Suprapubic skin (tissue), 4 donors: ENCODE measurements at regions not wholly inside any gene's neighbourhood (a gene's known extent, or its start where the extent isn't known, plus 50 kb on each side); places are given as distances from the start of the nearest gene placed in this dataset.

ENCODE experiments used
- DNase-seq, 2 donors: peaks; one replicate each; pipeline ENCODE4 v3.0.0-alpha.2; 2019; ENCODE audit warnings: low spot score in 2 of 2
- H3K27ac ChIP-seq: fragments of 200-600 bp; sonication (generic); one replicate; pipeline ENCODE4 v1.5.1; 2019
- H3K27me3 ChIP-seq: fragments of 200-600 bp; sonication (generic); one replicate; pipeline ENCODE4 v1.5.1; 2019
- H3K36me3 ChIP-seq: fragments of 200-600 bp; sonication (generic); one replicate; pipeline ENCODE4 v1.5.1; 2019
- H3K4me1 ChIP-seq: fragments of 200-600 bp; sonication (generic); one replicate; pipeline ENCODE4 v1.5.1; 2019
- H3K4me3 ChIP-seq: fragments of 200-600 bp; sonication (generic); one replicate; pipeline ENCODE4 v1.5.1; 2019; ENCODE audit warnings: mild to moderate bottlenecking
- H3K9me3 ChIP-seq: fragments of 200-600 bp; sonication (generic); one replicate; pipeline ENCODE4 v1.5.1; 2019
- EP300 ChIP-seq: sonication (generic); formaldehyde crosslinking; IDR thresholded peaks from one replicate; pipeline ENCODE4 v1.6.1; 2017; ENCODE audit warnings: antibody characterized with exemption
- POLR2A ChIP-seq, 2 donors: fragments of 450-650 bp; IDR thresholded peaks; one replicate each; pipeline ENCODE4 v1.6.1; 2017; ENCODE audit warnings: antibody characterized with exemption in 2 of 2, mild to moderate bottlenecking in 2 of 2, moderate library complexity in 2 of 2
- POLR2AphosphoS5 ChIP-seq, 3 donors: sonication (generic); formaldehyde crosslinking; IDR thresholded peaks; one replicate each; pipeline ENCODE4 v1.6.1; 2017; ENCODE audit warnings: antibody characterized with exemption in 3 of 3
- WGBS: methylation state at CpG from one replicate; pipeline ENCODE4 v1.1.5; 2018; 5-methylcytosine and 5-hydroxymethylcytosine counted together
- TF ChIP-seq, protein P1 (sequence below), 2 donors: fragments of 200-600 bp in 1 of 2; fragments of 450-650 bp in 1 of 2; sonication (generic) in 1 of 2; IDR thresholded peaks; one replicate each; pipeline ENCODE4 v1.5.1; 2016 to 2019; ENCODE audit warnings: antibody characterized with exemption in 2 of 2, mild to moderate bottlenecking in 1 of 2, moderate library complexity in 1 of 2

DNA sequence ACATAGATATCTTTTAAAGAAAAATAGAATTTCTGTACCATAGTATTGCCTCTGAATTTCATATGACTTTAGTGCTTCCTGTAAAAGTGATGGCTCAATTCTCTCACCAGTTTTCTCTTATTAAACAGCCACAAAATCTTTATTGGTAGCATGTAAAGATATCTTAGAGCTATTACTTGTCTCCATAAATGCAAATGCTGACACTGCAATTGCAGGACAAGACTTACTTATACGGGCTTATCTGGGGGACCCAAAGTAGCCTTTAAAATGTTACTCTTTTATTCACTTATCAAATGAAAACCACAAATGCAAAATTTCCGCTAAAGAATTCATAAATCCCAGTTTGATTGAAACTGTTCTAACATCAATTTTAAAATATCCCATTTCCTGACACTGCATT lies 287.1 kb upstream of the SPTLC3 start:
- H3K4me1 ChIP-seq = no peaks in the 10 kb centered on the region
- WGBS = 48% methylated on average over 2 of the region's 2 CpGs

DNA sequence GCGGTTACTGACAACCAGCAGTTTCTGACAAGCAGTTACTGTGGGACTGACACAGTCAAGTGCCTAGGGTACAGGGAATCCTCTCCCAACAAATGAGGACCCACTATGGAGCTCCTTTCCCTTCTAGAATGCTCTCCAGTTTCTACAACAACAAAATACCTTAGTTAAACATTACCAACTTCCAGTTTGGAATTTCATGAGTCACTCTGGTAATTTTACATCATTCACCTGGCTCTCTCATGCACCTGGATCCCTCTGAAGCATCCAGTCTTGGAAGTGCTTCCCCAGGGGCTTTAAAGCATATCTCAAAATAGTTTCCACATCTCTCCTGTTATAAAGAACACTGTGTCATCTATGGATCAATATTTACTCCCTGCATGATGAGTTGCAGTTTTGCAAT lies 286.7 kb upstream of the SPTLC3 start:
- Histone ChIP-seq H3K9me3 (no peaks in the 10 kb centered on the region), H3K4me1 (no peaks in the 10 kb centered on the region), H3K4me3 (no peak overlapping the region), H3K27ac (no peak overlapping the region), H3K36me3 (no peaks in the 10 kb centered on the region), H3K27me3 (no peaks in the 10 kb centered on the region)
- no peak for DNase-seq
- TF ChIP-seq POLR2AphosphoS5 (IDR thresholded peaks at IDR 0.05) (no peak), POLR2A (IDR thresholded peaks at IDR 0.05) (no peak), EP300 (no peak)
- TF ChIP-seq, protein P1, sequence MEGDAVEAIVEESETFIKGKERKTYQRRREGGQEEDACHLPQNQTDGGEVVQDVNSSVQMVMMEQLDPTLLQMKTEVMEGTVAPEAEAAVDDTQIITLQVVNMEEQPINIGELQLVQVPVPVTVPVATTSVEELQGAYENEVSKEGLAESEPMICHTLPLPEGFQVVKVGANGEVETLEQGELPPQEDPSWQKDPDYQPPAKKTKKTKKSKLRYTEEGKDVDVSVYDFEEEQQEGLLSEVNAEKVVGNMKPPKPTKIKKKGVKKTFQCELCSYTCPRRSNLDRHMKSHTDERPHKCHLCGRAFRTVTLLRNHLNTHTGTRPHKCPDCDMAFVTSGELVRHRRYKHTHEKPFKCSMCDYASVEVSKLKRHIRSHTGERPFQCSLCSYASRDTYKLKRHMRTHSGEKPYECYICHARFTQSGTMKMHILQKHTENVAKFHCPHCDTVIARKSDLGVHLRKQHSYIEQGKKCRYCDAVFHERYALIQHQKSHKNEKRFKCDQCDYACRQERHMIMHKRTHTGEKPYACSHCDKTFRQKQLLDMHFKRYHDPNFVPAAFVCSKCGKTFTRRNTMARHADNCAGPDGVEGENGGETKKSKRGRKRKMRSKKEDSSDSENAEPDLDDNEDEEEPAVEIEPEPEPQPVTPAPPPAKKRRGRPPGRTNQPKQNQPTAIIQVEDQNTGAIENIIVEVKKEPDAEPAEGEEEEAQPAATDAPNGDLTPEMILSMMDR (IDR thresholded peaks at IDR 0.05) = no peak
- 95% methylated on average over 1 of the region's 1 CpG for WGBS

More for the DNA sequence above, 287.1 kb upstream of the SPTLC3 start:
- Histone ChIP-seq H3K36me3 (no peaks in the 10 kb centered on the region), H3K9me3 (no peaks in the 10 kb centered on the region), H3K4me3 (no peak overlapping the region), H3K27me3 (no peaks in the 10 kb centered on the region), H3K27ac (no peak overlapping the region)
- TF ChIP-seq, protein P1 (IDR thresholded peaks at IDR 0.05) = no peak
- no peak for TF ChIP-seq POLR2A (IDR thresholded peaks at IDR 0.05)
- no peak for TF ChIP-seq POLR2AphosphoS5 (IDR thresholded peaks at IDR 0.05)
- TF ChIP-seq EP300 = no peak
- DNase-seq = no peak

DNA sequence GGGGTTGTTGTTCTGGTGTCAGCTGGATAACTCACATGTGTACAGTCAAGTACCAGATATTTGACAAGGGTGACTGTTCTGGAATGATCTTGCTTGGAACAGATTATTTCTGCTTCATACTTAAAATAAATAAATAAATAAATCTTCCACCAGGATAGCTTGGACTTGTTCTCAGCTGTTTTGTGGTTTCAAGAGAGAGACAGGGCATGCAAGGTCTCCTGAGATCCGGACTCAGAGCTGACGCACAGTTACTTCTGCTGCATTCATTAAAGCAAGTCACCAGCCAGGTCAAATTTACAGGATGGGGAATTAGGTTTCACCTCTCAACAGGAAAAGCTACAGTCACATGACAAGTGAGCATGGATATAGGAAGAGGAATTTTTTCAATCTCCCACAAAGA lies 285.0 kb upstream of the SPTLC3 start:
- no peak overlapping the region for H3K4me3 ChIP-seq
- no peaks in the 10 kb centered on the region for H3K9me3 ChIP-seq
- TF ChIP-seq POLR2A (IDR thresholded peaks at IDR 0.05) = no peak
- TF ChIP-seq POLR2AphosphoS5 (IDR thresholded peaks at IDR 0.05) = no peak
- TF ChIP-seq, protein P1 (IDR thresholded peaks at IDR 0.05) = no peak
- TF ChIP-seq EP300 = no peak
- no peaks in the 10 kb centered on the region for H3K4me1 ChIP-seq
- H3K27ac ChIP-seq = no peak overlapping the region
- 100% methylated on average over 2 of the region's 2 CpGs for WGBS
- DNase-seq = no peak
- no peaks in the 10 kb centered on the region for H3K36me3 ChIP-seq
- H3K27me3 ChIP-seq = no peaks in the 10 kb centered on the region

DNA sequence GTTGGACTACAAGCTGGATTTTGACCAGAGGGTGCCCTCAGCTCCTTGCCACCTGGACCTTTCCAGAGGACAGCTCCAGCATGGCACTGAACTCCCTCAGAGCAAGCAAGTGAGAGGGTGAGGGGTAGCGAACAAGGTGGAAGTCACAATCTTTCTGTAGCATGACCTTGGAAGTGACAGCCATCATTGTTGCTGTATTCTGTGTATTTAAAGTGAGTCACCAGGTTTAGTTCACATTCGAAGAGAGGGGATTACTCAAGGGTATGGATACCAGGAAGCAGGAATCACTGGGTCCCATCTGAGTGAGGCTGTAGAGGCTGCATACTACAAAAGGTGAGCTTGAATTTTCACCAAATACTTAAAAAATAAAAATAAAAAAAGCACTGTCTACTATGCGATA lies 280.0 kb upstream of the SPTLC3 start:
- WGBS = 85% methylated on average over 3 of the region's 3 CpGs
- no peak overlapping the region for H3K27ac ChIP-seq

DNA sequence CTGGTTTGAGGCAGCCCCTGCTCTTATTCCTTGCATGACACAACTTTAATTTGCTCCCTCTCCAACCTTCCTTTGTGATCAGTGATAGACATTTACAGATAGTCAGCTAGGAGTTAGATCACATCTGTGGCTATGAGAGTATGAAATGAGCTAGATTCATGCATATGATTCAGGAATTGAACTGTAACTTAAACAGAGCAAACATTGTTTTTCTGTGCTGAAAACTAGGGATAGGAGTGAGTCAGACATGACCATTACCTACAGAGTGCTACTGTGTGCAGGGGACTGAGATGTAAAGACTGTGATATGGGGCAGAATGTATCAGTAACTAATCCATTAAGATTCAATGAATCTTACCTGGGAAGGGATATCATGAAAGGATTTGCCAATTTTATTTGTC lies 279.4 kb upstream of the SPTLC3 start:
- DNase-seq = no peak
- H3K4me3 ChIP-seq = no peak overlapping the region
- peaks cover 2% of the 10 kb centered on the region for H3K27me3 ChIP-seq
- TF ChIP-seq, protein P1 (IDR thresholded peaks at IDR 0.05) = no peak
- TF ChIP-seq EP300 (no peak), POLR2AphosphoS5 (IDR thresholded peaks at IDR 0.05) (no peak), POLR2A (IDR thresholded peaks at IDR 0.05) (no peak)
- no peaks in the 10 kb centered on the region for H3K36me3 ChIP-seq
- H3K9me3 ChIP-seq = no peaks in the 10 kb centered on the region
- H3K4me1 ChIP-seq = no peaks in the 10 kb centered on the region
- no peak overlapping the region for H3K27ac ChIP-seq

More for the DNA sequence above, 280.0 kb upstream of the SPTLC3 start:
- DNase-seq = no peak
- Histone ChIP-seq H3K4me1 (no peaks in the 10 kb centered on the region), H3K9me3 (no peaks in the 10 kb centered on the region), H3K36me3 (no peaks in the 10 kb centered on the region), H3K27me3 (peaks cover 2% of the 10 kb centered on the region), H3K4me3 (no peak overlapping the region)
- TF ChIP-seq POLR2AphosphoS5 (IDR thresholded peaks at IDR 0.05) = no peak
- TF ChIP-seq POLR2A (IDR thresholded peaks at IDR 0.05) = no peak
- TF ChIP-seq EP300 = no peak
- TF ChIP-seq, protein P1 (IDR thresholded peaks at IDR 0.05) = no peak
